ENCODE measurements at regions not wholly inside any gene's neighbourhood (a gene's known extent, or its start where the extent isn't known, plus 50 kb on each side); places are given as distances from the start of the nearest gene placed in this dataset.

- no peak for DNase-seq
These were observed 134.6 kb downstream of the INSIG2 start for GRCh38 chr2:118222672-118223421.

DNA sequence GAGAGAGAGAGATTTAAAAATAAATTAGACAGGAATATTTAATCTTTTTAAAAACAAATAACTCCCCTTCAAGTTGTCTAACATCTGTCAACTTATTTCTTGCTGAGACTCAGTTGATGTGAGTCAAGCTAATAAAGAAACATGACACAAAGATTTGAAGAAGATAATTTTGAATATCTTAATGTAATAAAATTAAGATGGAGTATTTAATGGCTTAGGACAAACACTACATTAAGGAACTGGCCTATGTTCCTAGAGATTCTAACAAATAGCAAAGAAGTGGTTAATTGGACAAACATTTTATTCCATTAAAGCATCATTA is 134.0 kb downstream of the INSIG2 start:
- DNase-seq, result no peak

DNA sequence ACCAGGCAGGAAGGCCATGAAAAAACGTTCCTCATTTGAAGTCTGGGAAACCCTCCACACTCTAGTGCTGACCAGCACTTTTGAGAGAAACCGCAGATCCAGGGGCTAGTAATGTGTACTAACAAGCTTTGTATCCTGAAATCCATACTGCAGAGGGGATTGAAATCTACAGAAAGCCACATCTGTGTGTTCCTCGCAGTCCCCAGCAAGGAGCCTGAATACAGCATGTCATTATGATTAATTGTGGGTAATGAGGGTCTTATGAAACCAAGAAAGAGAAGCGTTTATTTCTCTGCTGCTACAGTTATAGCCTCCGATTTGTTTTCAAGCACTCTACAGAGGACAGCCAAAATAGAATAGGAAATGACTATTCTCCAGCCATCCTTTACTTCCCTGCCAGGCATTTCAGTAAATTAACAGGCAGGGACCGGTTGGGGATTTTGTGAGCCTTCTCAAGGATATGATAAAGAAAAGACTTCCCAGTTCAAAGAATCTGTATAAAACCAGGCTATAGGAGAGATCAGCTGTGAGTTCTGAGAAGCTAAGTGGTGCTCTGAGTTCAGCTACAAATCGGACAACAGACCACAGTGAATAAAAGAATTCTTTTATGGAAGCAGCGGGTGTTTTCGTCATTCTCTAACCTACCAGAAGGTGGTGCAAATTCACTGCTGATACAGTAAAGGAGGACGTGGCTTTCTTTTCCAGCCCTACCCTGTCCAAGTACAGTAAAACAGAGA is 133.4 kb downstream of the INSIG2 start:
- DNase-seq, result peak; percentile 65

DNA sequence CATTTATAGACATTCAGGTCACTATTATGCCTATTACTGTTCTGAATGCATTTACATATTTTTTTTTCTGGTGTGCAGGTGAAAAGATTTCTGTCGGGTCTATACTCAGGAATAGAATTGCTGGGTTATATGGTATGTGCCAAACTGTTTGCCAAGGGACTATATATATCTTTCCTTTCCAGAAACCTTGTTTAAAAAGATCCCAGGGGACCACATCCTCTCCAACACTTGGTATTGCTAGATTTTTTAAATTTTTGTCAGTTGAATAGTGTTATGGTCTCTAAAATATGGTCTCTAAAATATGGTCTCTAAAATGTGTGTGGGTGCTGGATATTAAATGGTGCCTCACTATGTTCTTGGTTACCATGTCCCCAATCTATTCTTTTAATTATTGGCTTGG is 131.3 kb downstream of the INSIG2 start:
- DNase-seq, result no peak

DNA sequence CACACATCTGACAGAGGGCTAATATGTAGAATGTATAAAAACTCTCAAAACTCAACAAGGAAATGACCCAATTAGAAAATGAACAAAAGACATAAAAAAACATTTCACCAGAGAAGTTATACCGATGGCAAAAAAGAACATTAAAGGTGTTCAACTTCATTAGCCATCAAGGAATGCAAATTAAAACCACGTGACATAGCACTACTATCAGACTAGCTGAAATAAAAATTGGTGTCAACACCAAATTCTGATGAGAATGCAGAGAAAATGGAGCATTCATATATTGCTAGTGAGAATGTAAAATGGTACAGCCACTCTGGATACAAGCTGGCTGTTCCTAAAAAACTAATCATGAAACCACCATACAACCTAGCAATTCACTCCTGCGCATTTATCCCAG is 128.0 kb downstream of the INSIG2 start:
- DNase-seq, result no peak

GRCh38 chr2:118209727-118210126 is 121.5 kb downstream of the INSIG2 start:
- no peak for DNase-seq

DNA sequence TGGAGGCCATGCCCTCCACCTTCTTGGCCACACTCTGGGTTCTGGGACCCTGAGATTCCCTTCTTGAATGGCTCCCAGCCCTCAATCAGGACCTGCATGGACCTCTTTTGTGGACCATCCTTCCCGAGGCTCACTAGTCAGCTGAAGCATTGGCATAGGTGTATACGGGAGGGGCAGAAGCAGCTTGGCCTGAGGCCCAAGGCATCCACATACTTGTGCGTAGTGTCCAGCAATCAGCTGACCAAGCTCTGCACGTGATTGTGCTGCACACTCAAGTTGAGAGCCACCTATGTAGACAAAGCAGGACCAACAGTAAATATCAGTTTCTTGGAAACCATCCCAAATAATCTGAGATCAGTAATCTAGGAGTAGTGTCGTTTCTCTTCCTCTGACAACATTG is 119.6 kb downstream of the INSIG2 start:
- DNase-seq, result no peak

DNA sequence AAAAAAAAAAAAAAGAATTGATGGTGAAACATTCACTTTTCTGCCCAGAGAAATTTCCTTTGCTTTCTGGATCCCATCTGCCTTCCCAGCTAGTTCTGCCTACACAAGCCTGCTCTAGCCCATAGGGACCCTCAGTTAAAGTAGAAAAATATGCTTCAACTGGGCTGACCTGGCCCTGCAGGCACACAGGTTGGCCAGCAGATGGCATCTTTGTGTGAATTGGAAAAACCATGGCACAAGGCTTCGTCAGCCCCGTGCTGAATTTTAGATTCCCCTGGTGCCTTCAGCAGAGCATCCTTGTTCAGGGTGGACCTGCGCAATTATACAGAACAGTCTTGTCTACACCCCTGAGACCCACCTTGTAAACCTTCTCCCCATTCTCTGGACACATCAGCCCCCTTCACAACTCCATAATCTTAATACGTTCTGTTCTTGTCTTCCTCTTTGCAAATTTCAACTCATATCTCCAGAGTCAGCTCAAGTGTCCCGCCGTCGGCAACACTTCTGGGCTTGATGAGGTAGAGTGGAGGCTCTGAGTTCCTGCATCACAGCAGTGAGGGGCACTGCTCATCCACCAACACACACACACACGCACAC is 114.5 kb downstream of the INSIG2 start:
- no peak for DNase-seq

DNA sequence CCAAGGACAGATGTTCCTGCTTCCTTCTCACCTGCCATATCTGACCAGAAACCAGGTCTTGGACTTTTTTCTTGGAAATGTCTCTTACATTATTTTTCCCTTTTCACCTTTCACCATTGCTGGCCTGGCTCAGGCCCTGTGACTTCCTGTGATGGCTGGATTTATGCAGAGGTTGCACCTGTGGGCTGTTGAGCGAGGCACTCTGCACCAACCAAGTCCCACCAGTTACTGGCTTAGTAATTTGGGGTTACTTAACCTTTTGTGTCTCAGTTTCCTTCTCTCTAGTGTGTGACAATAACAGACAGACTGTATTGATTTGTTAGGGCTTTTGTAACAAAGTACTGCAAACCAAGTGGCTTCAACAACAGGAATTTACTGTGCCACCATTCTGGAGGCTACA is 110.0 kb downstream of the INSIG2 start:
- no peak for DNase-seq

GRCh38 chr2:118197011-118197675 is 108.9 kb downstream of the INSIG2 start:
- no peak for DNase-seq

DNA sequence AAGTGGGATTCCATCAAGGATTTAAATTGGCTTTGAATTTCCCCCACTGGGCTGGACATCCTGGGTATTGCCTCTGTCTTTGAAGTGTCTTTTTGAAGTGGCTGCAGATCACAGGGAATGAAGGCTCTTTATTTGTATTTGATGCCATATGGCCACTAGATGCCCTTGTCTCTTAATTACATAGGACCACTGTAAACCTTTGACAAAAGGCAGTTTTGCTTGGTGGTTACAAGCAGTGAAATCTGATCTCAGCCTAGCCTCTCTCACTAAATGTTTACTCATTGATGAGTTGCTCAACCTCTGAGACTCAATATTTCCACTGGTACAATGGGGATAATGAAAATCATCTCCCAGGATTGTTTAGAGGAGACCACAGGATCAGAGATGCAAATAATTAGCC is 102.2 kb downstream of the INSIG2 start:
- no peak for DNase-seq

DNA sequence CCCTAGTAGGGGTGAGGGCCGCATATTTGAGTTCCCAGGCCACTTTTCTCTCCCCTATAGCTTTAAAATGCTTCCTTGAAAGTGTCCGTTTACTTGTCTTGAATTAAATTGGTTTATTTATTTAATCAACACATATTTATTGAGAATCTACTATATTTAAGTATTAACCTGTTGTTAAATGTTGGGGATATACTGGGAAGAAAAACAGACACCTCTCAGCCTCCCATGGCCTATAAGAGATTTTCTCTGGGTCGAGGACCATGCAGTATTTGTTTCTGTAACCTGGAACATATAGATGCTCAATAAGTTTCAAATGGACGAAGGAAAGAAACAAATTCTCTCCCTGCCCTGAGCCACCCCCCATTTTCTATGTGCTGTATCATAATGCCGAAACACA is 98.6 kb downstream of the INSIG2 start:
- no peak for DNase-seq

GRCh38 chr2:118186110-118186857 is 98.0 kb downstream of the INSIG2 start:
- peak; percentile 88 for DNase-seq

- DNase-seq, result peak; percentile 38
These were observed 97.2 kb downstream of the INSIG2 start for GRCh38 chr2:118185210-118186109.

GRCh38 chr2:118183381-118183780 is 95.1 kb downstream of the INSIG2 start:
- no peak for DNase-seq

- no peak for DNase-seq
These were observed 91.2 kb downstream of the INSIG2 start for GRCh38 chr2:118179445-118179844.

DNA sequence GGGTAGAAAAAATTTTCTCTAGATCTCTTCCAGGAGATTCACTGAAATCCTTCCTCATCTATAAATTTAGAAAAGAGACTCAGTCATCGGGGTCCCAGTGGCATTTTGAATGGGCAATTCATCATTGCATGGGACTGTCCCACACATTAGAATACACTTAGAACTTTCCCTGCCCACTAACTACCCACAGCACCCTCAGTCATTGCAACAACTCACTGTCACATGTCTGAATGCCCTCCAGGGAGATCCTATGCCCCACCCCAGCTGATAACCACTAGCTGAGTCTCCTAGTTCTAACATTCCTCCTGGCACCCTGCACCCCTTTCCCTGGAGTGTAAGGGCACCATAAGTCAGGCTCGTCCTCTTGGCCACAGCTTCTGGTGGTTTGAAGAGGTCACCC is 89.6 kb downstream of the INSIG2 start:
- DNase-seq, result no peak

DNA sequence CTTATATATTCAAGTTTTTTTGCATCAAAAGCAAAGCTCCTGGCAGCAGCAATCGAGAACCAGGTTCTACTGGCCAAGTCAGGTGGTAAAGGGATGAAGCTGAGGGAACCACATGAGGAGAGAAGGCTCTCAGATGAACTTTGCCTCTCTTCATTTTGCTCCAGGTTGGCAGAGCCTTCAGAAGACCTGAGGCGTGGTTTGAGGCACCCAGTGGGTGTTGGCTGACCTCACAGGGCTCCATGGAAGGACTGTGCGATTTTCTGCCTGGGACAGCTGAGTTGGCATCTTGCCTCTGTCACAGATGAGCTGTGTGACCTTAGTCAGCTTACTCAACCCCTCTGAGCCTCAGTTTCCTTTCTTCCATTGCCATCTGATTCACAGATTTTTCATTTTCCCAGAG is 89.0 kb downstream of the INSIG2 start:
- no peak for DNase-seq

DNA sequence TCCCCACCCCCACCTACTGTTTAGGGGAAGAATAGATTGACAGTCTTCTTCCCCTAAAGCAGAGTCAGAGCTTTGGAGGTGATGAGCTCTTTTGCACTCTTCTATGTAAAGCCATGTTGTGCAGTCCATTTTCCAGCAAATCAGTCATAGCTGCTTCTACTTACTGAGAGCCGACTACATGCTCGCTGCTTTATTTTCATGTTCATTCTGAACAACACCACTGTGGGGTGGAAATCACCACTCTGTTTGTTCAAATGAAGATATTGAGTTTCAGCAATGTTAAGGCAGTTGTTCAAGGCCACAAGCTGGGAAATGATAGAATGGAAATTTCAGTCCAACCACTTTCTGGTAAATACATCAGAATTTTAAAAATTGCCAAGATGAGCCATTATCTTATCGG is 88.3 kb downstream of the INSIG2 start:
- DNase-seq, result no peak

- no peak for DNase-seq
These were observed 83.3 kb downstream of the INSIG2 start for GRCh38 chr2:118171546-118171945.

- DNase-seq, result no peak
These were observed 81.2 kb downstream of the INSIG2 start for GRCh38 chr2:118169359-118170005.
